ENCODE measurements at regions not wholly inside any gene's neighbourhood (a gene's known extent, or its start where the extent isn't known, plus 50 kb on each side); places are given as distances from the start of the nearest gene placed in this dataset.

DNA sequence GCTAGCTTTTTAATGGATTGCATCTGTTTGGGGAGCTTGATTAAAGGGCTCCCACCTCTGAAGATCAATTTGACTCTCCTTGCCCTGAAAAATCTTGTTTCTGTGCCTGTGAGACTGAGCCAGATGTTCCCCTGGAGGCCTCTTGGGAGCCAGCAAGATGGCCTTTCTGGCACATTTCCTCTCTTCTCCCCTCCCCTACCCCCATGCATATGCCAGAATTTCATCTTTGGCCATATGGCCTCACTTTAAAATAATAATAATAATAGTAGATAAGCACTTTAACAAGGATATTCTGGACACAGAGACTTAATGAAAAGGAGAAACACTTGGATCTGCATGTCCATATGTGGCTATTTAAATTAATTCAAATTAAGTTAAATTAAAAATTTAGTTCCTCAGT is 144.1 kb upstream of the CES5A start:
- H3K27me3 Mint-ChIP-seq (ENCODE audit: unreplicated experiment): peaks cover 2% of the 10 kb centered on the region

GRCh38 chr16:56013962-56014552 is 138.9 kb upstream of the CES5A start:
- no peaks in the 10 kb centered on the region for H3K36me3 Mint-ChIP-seq (ENCODE audit: low read depth, unreplicated experiment)
- DNase-seq (ENCODE audit: low spot score): peak; percentile 78
- no peaks in the 10 kb centered on the region for H3K4me1 Mint-ChIP-seq (ENCODE audit: unreplicated experiment)
- no peak overlapping the region for H3K4me3 Mint-ChIP-seq (ENCODE audit: unreplicated experiment)
- H3K27ac Mint-ChIP-seq (ENCODE audit: unreplicated experiment): no peak overlapping the region
- H3K9me3 Mint-ChIP-seq (ENCODE audit: unreplicated experiment): no peaks in the 10 kb centered on the region
- TF ChIP-seq CTCF (IDR thresholded peaks at IDR 0.05; ENCODE audit: unreplicated experiment): no peak
- peaks cover 2% of the 10 kb centered on the region for H3K27me3 Mint-ChIP-seq (ENCODE audit: unreplicated experiment)

More for the DNA sequence above, 144.1 kb upstream of the CES5A start:
- TF ChIP-seq CTCF (IDR thresholded peaks at IDR 0.05; ENCODE audit: unreplicated experiment): no peak
- no peaks in the 10 kb centered on the region for H3K36me3 Mint-ChIP-seq (ENCODE audit: low read depth, unreplicated experiment)
- no peak overlapping the region for H3K4me3 Mint-ChIP-seq (ENCODE audit: unreplicated experiment)
- DNase-seq (ENCODE audit: low spot score): no peak
- H3K27ac Mint-ChIP-seq (ENCODE audit: unreplicated experiment): no peak overlapping the region
- no peaks in the 10 kb centered on the region for H3K9me3 Mint-ChIP-seq (ENCODE audit: unreplicated experiment)
- H3K4me1 Mint-ChIP-seq (ENCODE audit: unreplicated experiment): no peaks in the 10 kb centered on the region

GRCh38 chr16:56012482-56012811 is 137.3 kb upstream of the CES5A start:
- no peak overlapping the region for H3K27ac Mint-ChIP-seq (ENCODE audit: unreplicated experiment)
- no peaks in the 10 kb centered on the region for H3K4me1 Mint-ChIP-seq (ENCODE audit: unreplicated experiment)
- no peak overlapping the region for H3K4me3 Mint-ChIP-seq (ENCODE audit: unreplicated experiment)
- H3K36me3 Mint-ChIP-seq (ENCODE audit: low read depth, unreplicated experiment): no peaks in the 10 kb centered on the region
- H3K27me3 Mint-ChIP-seq (ENCODE audit: unreplicated experiment): peaks cover 2% of the 10 kb centered on the region
- no peak for TF ChIP-seq CTCF (IDR thresholded peaks at IDR 0.05; ENCODE audit: unreplicated experiment)
- no peaks in the 10 kb centered on the region for H3K9me3 Mint-ChIP-seq (ENCODE audit: unreplicated experiment)
- DNase-seq (ENCODE audit: low spot score): no peak

DNA sequence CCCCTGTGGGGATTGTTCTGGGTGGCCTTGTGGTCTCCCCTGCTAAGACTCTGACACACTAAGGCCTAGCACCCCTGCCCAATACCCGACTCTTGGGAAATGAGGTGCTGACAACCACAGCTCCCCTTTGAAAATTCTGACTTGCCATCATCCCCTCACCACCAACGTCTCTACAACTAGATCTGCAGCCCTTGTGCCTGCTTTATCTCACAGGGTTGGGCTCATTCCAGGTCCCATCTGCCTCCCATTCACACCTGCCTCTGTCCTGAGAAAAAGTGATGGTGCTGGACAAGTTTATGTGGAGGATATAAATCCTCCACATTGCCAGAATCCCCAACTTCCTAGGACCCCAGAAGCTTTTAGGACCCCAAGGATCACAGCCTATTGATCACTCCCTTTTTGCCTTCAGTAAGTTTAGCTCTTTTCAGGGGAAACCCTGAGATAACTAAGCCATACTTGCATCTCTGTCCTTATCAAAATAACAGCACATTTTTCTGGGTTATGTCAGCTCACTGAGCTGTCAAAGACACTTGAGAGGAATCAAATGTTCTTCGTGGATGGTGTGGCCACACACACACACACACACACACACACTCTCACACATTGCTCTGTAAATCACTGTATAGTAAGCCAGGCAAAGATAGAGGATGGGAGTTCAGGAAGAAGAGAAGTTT is 136.8 kb upstream of the CES5A start:
- no peak for DNase-seq (ENCODE audit: low spot score)
- Mint-ChIP-seq H3K4me3 (ENCODE audit: unreplicated experiment) (no peak overlapping the region), H3K9me3 (ENCODE audit: unreplicated experiment) (no peaks in the 10 kb centered on the region), H3K4me1 (ENCODE audit: unreplicated experiment) (no peaks in the 10 kb centered on the region), H3K36me3 (ENCODE audit: low read depth, unreplicated experiment) (no peaks in the 10 kb centered on the region), H3K27me3 (ENCODE audit: unreplicated experiment) (peaks cover 2% of the 10 kb centered on the region), H3K27ac (ENCODE audit: unreplicated experiment) (no peak overlapping the region)
- no peak for TF ChIP-seq CTCF (IDR thresholded peaks at IDR 0.05; ENCODE audit: unreplicated experiment)

GRCh38 chr16:56005958-56006357 is 130.8 kb upstream of the CES5A start:
- no peaks in the 10 kb centered on the region for H3K4me1 Mint-ChIP-seq (ENCODE audit: unreplicated experiment)
- no peaks in the 10 kb centered on the region for H3K27me3 Mint-ChIP-seq (ENCODE audit: unreplicated experiment)
- H3K4me3 Mint-ChIP-seq (ENCODE audit: unreplicated experiment): no peak overlapping the region
- DNase-seq (ENCODE audit: low spot score): no peak
- no peaks in the 10 kb centered on the region for H3K36me3 Mint-ChIP-seq (ENCODE audit: low read depth, unreplicated experiment)
- H3K9me3 Mint-ChIP-seq (ENCODE audit: unreplicated experiment): no peaks in the 10 kb centered on the region
- no peak for TF ChIP-seq CTCF (IDR thresholded peaks at IDR 0.05; ENCODE audit: unreplicated experiment)
- H3K27ac Mint-ChIP-seq (ENCODE audit: unreplicated experiment): no peak overlapping the region
